Loucy (cell line): ENCODE measurements at regions not wholly inside any gene's neighbourhood (a gene's known extent, or its start where the extent isn't known, plus 50 kb on each side); places are given as distances from the start of the nearest gene placed in this dataset.

Experiments used
- H2AFZ ChIP-seq: fragments of 200-600 bp; sonication (generic); 2 replicates; pipeline ENCODE4 v1.6.0; 2016; ENCODE audit warnings: antibody characterized with exemption, mild to moderate bottlenecking, low read length, moderate library complexity
- H3F3A ChIP-seq: fragments of 200-600 bp; 2 replicates; pipeline ENCODE4 v1.6.0; 2016; ENCODE audit warnings: antibody characterized with exemption, low read depth, mild to moderate bottlenecking
- H3K27me3 ChIP-seq: fragments of 200-600 bp; sonication (generic); 2 replicates; pipeline ENCODE4 v1.6.1; 2014; ENCODE audit warnings: low read length, mild to moderate bottlenecking; ENCODE audit not compliant: insufficient read depth, poor library complexity, severe bottlenecking
- H3K36me3 ChIP-seq: fragments of 200-600 bp; sonication (generic); 2 replicates; pipeline ENCODE4 v1.6.1; 2016; ENCODE audit warnings: low read length; ENCODE audit not compliant: insufficient read depth
- H3K4me1 ChIP-seq: fragments of 200-600 bp; sonication (generic); 2 replicates; pipeline ENCODE4 v1.5.1; 2014; ENCODE audit warnings: low read length, mild to moderate bottlenecking; ENCODE audit not compliant: insufficient read depth, poor library complexity, severe bottlenecking
- H3K4me2 ChIP-seq: fragments of 200-600 bp; sonication (generic); 2 replicates; pipeline ENCODE4 v1.6.0; 2014; ENCODE audit warnings: antibody characterized with exemption, low read length, low read depth, mild to moderate bottlenecking; ENCODE audit not compliant: poor library complexity, severe bottlenecking
- H3K4me3 ChIP-seq: fragments of 200-600 bp; sonication (generic); 2 replicates; pipeline ENCODE4 v1.5.1; 2014; ENCODE audit warnings: low read length, mild to moderate bottlenecking, mixed read lengths; ENCODE audit not compliant: poor library complexity, severe bottlenecking
- H3K79me2 ChIP-seq: fragments of 200-600 bp; sonication (generic); 2 replicates; pipeline ENCODE4 v1.6.1; 2014; ENCODE audit warnings: low read length; ENCODE audit not compliant: insufficient read depth
- H3K9ac ChIP-seq: fragments of 200-600 bp; sonication (generic); 2 replicates; pipeline ENCODE4 v1.6.0; 2014; ENCODE audit warnings: mild to moderate bottlenecking, low read depth, low read length, moderate library complexity; ENCODE audit not compliant: poor library complexity, severe bottlenecking
- H3K9me2 ChIP-seq: fragments of 200-600 bp; sonication (generic); replicated peaks from 2 replicates; pipeline ENCODE4 v1.6.1; 2016; ENCODE audit warnings: low read depth, low read length, mixed read lengths
- H3K9me3 ChIP-seq: fragments of 200-600 bp; sonication (generic); 2 replicates; pipeline ENCODE4 v1.6.1; 2014; ENCODE audit warnings: mild to moderate bottlenecking, antibody characterized with exemption, low read length, low read depth; ENCODE audit not compliant: insufficient read depth
- H4K20me1 ChIP-seq: fragments of 200-600 bp; sonication (generic); 2 replicates; pipeline ENCODE4 v1.6.0; 2014; ENCODE audit warnings: antibody characterized with exemption, low read length, mild to moderate bottlenecking; ENCODE audit not compliant: insufficient read depth, poor library complexity, severe bottlenecking
- CTCF ChIP-seq: fragments of 200-600 bp; sonication (generic); conservative IDR thresholded peaks from 2 replicates; pipeline ENCODE4 v1.5.1; 2014; ENCODE audit warnings: mild to moderate bottlenecking, antibody characterized with exemption, low read length
- EZH2phosphoT487 ChIP-seq: fragments of 200-600 bp; IDR thresholded peaks from 2 replicates; pipeline ENCODE4 v1.6.1; 2018; ENCODE audit warnings: antibody characterized with exemption, mild to moderate bottlenecking, moderate library complexity, borderline replicate concordance

GRCh38 chr12:128057586-128057985 is 209.4 kb upstream of the TMEM132C start:
- H4K20me1 ChIP-seq = no peaks in the 10 kb centered on the region

GRCh38 chr12:128059621-128060370 is 207.2 kb upstream of the TMEM132C start:
- H3K4me2 ChIP-seq = no peak overlapping the region
- no peaks in the 10 kb centered on the region for H3K79me2 ChIP-seq
- H3K4me1 ChIP-seq = no peaks in the 10 kb centered on the region
- no peaks in the 10 kb centered on the region for H4K20me1 ChIP-seq
- TF ChIP-seq CTCF (no peak), EZH2phosphoT487 (no peak)
- no peaks in the 10 kb centered on the region for H3F3A ChIP-seq
- H3K9ac ChIP-seq = no peak overlapping the region
- no peaks in the 10 kb centered on the region for H3K36me3 ChIP-seq
- H3K4me3 ChIP-seq = no peak overlapping the region
- no peaks in the 10 kb centered on the region for H3K27me3 ChIP-seq
- no peaks in the 10 kb centered on the region; the same call in 1 of the 2 replicates for H3K9me3 ChIP-seq
- H3K9me2 ChIP-seq = no peaks in the 10 kb centered on the region
- H2AFZ ChIP-seq = no peak overlapping the region

More at GRCh38 chr12:128057586-128057985, 209.4 kb upstream of the TMEM132C start:
- Histone ChIP-seq H3K9ac (no peak overlapping the region), H3K9me3 (no peaks in the 10 kb centered on the region; the same call in 1 of the 2 replicates), H3K79me2 (no peaks in the 10 kb centered on the region), H3K4me2 (no peak overlapping the region), H3K36me3 (no peaks in the 10 kb centered on the region), H3K4me1 (no peaks in the 10 kb centered on the region), H3K4me3 (no peak overlapping the region), H3K9me2 (no peaks in the 10 kb centered on the region), H3K27me3 (no peaks in the 10 kb centered on the region), H3F3A (no peaks in the 10 kb centered on the region), H2AFZ (no peak overlapping the region)
- TF ChIP-seq EZH2phosphoT487 (no peak), CTCF (no peak)

GRCh38 chr12:128068211-128068610 is 198.8 kb upstream of the TMEM132C start:
- Histone ChIP-seq H3K79me2 (no peaks in the 10 kb centered on the region), H3K4me3 (no peak overlapping the region), H3K9me2 (no peaks in the 10 kb centered on the region), H2AFZ (no peak overlapping the region), H3K4me1 (no peaks in the 10 kb centered on the region), H3K4me2 (no peak overlapping the region), H4K20me1 (no peaks in the 10 kb centered on the region), H3F3A (no peaks in the 10 kb centered on the region), H3K36me3 (no peaks in the 10 kb centered on the region), H3K9me3 (no peaks in the 10 kb centered on the region), H3K9ac (no peak overlapping the region), H3K27me3 (no peaks in the 10 kb centered on the region)
- TF ChIP-seq EZH2phosphoT487 (no peak), CTCF (no peak)
